ENCODE measurements at regions not wholly inside any gene's neighbourhood (a gene's known extent, or its start where the extent isn't known, plus 50 kb on each side); places are given as distances from the start of the nearest gene placed in this dataset.

- no peak for TF ChIP-seq CTCF (IDR thresholded peaks at IDR 0.05; ENCODE audit: low read length)
- TF ChIP-seq EZH2 (optimal IDR thresholded peaks at IDR 0.05; ENCODE audit: low read depth, low read length): no peak
- no peak for TF ChIP-seq EZH2phosphoT487 (IDR thresholded peaks at IDR 0.05; ENCODE audit: low read length)
These were observed 790.2 kb downstream of the TBC1D22A start for GRCh38 chr22:47552541-47553205.

Measured in MM.1S (cell line).